ENCODE measurements at regions not wholly inside any gene's neighbourhood (a gene's known extent, or its start where the extent isn't known, plus 50 kb on each side); places are given as distances from the start of the nearest gene placed in this dataset.
A peak's percentile ranks its signal among the peaks of the same experiment; 100 is the strongest.

DNA sequence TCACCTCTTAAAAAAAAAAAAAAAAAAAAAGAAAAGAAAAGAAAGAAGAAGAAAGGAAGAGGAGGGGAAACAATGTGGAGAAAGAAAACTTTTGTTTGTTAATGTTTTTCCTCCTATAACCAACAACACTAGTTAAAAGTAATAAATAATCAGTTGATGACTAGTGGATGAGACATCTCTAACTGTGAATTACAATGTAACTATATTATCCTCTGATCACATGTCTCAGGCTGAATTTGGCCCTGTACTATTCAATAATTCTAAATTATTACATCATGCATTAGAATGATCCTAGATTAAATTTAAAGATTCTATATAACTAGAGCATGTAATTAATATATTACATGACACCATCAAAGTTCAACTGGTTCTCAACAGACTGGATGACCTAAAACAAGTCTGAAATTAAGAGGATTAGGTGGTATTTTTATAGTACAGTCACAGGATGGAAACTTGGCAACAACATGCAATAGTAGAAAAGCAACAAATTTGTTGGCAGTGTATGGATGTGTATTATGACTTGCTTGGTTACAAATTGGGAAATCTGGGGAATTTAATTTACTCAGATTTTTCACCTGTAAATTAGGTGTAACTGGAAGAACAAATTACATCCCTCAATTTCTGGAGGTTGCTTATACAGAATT is 269.3 kb upstream of the SETBP1 start:
- no peak overlapping the region for H3K9ac ChIP-seq (ENCODE audit: control insufficient read depth, extremely low read depth, insufficient read depth, low read length)
- H3K4me1 ChIP-seq (ENCODE audit: control insufficient read depth, extremely low read depth, insufficient read depth, low read length), result peaks cover 19% of the 10 kb centered on the region
- H3K9me3 ChIP-seq (ENCODE audit: control insufficient read depth, low read depth, low read length), result no peaks in the 10 kb centered on the region
- no peaks in the 10 kb centered on the region for H3K27me3 ChIP-seq (ENCODE audit: control insufficient read depth, extremely low read depth, insufficient read depth, low read length)
- dilution Hi-C loops (cut with MboI; ENCODE audit: extremely low pct_ligation_motif_present, low sequenced_read_pairs), result no loop called here
- peak overlapping the region; percentile 60 for H3K27ac ChIP-seq (ENCODE audit: control insufficient read depth, insufficient read depth, low read length)
- H4K20me1 ChIP-seq (ENCODE audit: control insufficient read depth, extremely low read depth, insufficient read depth, low read length), result no peaks in the 10 kb centered on the region
- DNase-seq (ENCODE audit: low read depth, low spot score) (no peak), FAIRE-seq (no peak)
- H3K4me2 ChIP-seq (ENCODE audit: control insufficient read depth, extremely low read depth, insufficient read depth, low read depth, low read length), result no peak overlapping the region
- TF ChIP-seq, protein P1, sequence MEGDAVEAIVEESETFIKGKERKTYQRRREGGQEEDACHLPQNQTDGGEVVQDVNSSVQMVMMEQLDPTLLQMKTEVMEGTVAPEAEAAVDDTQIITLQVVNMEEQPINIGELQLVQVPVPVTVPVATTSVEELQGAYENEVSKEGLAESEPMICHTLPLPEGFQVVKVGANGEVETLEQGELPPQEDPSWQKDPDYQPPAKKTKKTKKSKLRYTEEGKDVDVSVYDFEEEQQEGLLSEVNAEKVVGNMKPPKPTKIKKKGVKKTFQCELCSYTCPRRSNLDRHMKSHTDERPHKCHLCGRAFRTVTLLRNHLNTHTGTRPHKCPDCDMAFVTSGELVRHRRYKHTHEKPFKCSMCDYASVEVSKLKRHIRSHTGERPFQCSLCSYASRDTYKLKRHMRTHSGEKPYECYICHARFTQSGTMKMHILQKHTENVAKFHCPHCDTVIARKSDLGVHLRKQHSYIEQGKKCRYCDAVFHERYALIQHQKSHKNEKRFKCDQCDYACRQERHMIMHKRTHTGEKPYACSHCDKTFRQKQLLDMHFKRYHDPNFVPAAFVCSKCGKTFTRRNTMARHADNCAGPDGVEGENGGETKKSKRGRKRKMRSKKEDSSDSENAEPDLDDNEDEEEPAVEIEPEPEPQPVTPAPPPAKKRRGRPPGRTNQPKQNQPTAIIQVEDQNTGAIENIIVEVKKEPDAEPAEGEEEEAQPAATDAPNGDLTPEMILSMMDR (optimal IDR thresholded peaks at IDR 0.05 in 1 of 3, IDR thresholded peaks at IDR 0.05 in 1 of 3, conservative IDR thresholded peaks at IDR 0.05 in 1 of 3; ENCODE audit: extremely low read depth in 1 of 3, insufficient read depth in 2 of 3, low read length in 3 of 3), result no peak
- no peak for TF ChIP-seq EZH2 (IDR thresholded peaks at IDR 0.05; ENCODE audit: low read length)
- no peaks in the 10 kb centered on the region for H3K36me3 ChIP-seq (ENCODE audit: control insufficient read depth in 2 of 2, extremely low read depth in 1 of 2, insufficient read depth in 2 of 2, low read length in 2 of 2)
- H2AFZ ChIP-seq (ENCODE audit: control insufficient read depth, low read length), result no peak overlapping the region
- H3K9me1 ChIP-seq (ENCODE audit: control insufficient read depth, extremely low read depth, insufficient read depth, low read length), result no peaks in the 10 kb centered on the region
- no peak overlapping the region for H3K4me3 ChIP-seq (ENCODE audit: control insufficient read depth in 2 of 3, extremely low read depth in 1 of 3, insufficient read depth in 2 of 3, low read depth in 1 of 3, low read length in 3 of 3)
- H3K79me2 ChIP-seq (ENCODE audit: control insufficient read depth, insufficient read depth, low read length), result no peaks in the 10 kb centered on the region

DNA sequence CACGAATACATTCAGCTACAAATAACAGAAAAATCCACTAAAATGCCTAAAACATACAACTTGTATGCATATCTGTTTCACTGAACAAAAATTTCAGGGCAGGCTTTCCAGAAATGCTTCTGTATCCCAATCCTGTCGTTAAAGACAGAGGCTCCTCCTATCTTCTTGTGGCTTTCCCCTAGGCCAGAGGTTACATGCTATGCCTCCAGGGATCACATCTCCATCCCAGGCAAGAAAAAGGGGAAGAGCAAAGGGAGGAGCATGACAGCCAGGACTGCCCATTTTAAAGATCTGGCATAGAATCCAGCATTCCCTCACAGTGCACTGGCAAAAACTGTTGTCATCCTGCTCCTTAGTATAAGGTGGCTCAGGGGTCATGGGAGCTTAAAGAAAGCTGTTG is 268.7 kb upstream of the SETBP1 start:
- H3K36me3 ChIP-seq (ENCODE audit: control insufficient read depth in 2 of 2, extremely low read depth in 1 of 2, insufficient read depth in 2 of 2, low read length in 2 of 2), result no peaks in the 10 kb centered on the region
- H3K27ac ChIP-seq (ENCODE audit: control insufficient read depth, insufficient read depth, low read length), result peak overlapping the region; percentile 60
- FAIRE-seq (no peak), DNase-seq (ENCODE audit: low read depth, low spot score) (no peak)
- no peaks in the 10 kb centered on the region for H3K9me3 ChIP-seq (ENCODE audit: control insufficient read depth, low read depth, low read length)
- no peaks in the 10 kb centered on the region for H4K20me1 ChIP-seq (ENCODE audit: control insufficient read depth, extremely low read depth, insufficient read depth, low read length)
- H3K27me3 ChIP-seq (ENCODE audit: control insufficient read depth, extremely low read depth, insufficient read depth, low read length), result no peaks in the 10 kb centered on the region
- H3K9me1 ChIP-seq (ENCODE audit: control insufficient read depth, extremely low read depth, insufficient read depth, low read length), result no peaks in the 10 kb centered on the region
- TF ChIP-seq, protein P1 (optimal IDR thresholded peaks at IDR 0.05 in 1 of 3, IDR thresholded peaks at IDR 0.05 in 1 of 3, conservative IDR thresholded peaks at IDR 0.05 in 1 of 3; ENCODE audit: extremely low read depth in 1 of 3, insufficient read depth in 2 of 3, low read length in 3 of 3), result no peak
- no peak for TF ChIP-seq EZH2 (IDR thresholded peaks at IDR 0.05; ENCODE audit: low read length)
- no peak overlapping the region for H3K4me2 ChIP-seq (ENCODE audit: control insufficient read depth, extremely low read depth, insufficient read depth, low read depth, low read length)
- H3K9ac ChIP-seq (ENCODE audit: control insufficient read depth, extremely low read depth, insufficient read depth, low read length), result no peak overlapping the region
- no peak overlapping the region for H3K4me3 ChIP-seq (ENCODE audit: control insufficient read depth in 2 of 3, extremely low read depth in 1 of 3, insufficient read depth in 2 of 3, low read depth in 1 of 3, low read length in 3 of 3)
- dilution Hi-C loops (cut with MboI; ENCODE audit: extremely low pct_ligation_motif_present, low sequenced_read_pairs), result no loop called here
- H3K4me1 ChIP-seq (ENCODE audit: control insufficient read depth, extremely low read depth, insufficient read depth, low read length), result peaks cover 19% of the 10 kb centered on the region
- no peak overlapping the region for H2AFZ ChIP-seq (ENCODE audit: control insufficient read depth, low read length)
- H3K79me2 ChIP-seq (ENCODE audit: control insufficient read depth, insufficient read depth, low read length), result no peaks in the 10 kb centered on the region

Data from keratinocyte (primary cell).